Stimulated activated CD4-positive, alpha-beta T cell treated with anti-CD3 and anti-CD28 coated beads, Interleukin-4, amount 100 ng/mL, for 48 hours (primary cell): ENCODE measurements at regions not wholly inside any gene's neighbourhood (a gene's known extent, or its start where the extent isn't known, plus 50 kb on each side); places are given as distances from the start of the nearest gene placed in this dataset.

Experiments used
- DNase-seq, 2 donors: peaks; one replicate each; pipeline ENCODE4 v3.0.0-alpha.2; 2020; ENCODE audit warnings: low read depth in 2 of 2

GRCh38 chr13:85665286-85665685 is 133.9 kb downstream of the SLITRK6 start:
- no peak for DNase-seq

DNA sequence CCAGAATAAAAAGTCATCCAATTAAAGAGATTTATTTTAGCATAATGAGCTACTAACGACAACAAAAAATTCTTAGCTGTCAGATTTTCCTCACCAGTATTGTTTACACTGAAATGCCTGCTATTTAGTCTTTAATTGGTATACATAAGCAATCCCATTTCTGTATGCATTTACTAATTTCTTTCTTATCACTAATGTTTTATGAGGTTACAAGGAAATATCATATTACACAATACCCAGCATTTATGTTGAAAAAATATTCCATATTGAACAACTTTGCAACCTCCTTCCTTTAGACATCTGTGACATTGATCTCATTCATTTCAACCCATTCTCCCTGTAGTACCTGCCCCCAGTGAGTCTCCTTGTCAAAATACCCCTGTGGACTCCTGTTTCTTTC is 135.4 kb downstream of the SLITRK6 start:
- no peak for DNase-seq

DNA sequence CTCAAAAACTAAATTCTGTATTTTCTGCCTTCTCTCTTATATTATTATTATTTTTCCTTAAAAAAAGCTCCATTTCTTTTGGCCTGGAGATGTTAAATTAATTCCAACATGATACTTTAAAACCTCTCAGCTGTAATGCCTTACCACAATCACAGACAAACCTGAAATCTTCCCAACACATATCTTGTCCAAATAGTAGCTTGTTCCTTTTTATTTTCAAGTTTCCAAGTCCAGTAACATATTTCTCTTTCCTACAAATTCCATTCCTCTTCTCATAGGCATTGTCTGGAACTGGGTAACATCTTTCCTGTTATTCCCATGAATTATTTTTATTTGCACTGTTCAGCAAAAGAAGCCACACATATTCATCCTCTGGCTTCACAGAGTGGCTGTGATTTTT is 137.0 kb downstream of the SLITRK6 start:
- no peak for DNase-seq

GRCh38 chr13:85661675-85662074 is 137.5 kb downstream of the SLITRK6 start:
- DNase-seq: no peak

DNA sequence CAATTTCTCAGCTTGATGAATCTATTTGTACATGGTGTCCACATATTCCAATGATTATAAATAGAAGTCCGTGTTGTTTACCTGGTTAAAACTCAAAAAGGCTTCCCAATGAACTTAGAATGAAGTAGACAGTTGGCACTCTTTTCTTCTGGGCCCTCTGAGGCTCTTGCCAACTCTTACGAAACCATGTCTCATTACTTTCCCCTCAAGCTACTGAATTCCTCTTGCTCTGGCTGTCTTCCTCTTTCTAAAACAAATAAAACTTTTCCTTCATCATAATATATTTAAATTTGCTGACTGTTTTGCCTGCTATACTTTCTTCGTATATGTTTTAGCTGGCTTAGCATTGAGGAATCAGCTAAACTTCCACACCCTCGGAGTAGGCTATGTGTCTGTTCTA is 139.7 kb downstream of the SLITRK6 start:
- no peak for DNase-seq

- no peak for DNase-seq
Observed at GRCh38 chr13:85657942-85658341, 141.3 kb downstream of the SLITRK6 start.

DNA sequence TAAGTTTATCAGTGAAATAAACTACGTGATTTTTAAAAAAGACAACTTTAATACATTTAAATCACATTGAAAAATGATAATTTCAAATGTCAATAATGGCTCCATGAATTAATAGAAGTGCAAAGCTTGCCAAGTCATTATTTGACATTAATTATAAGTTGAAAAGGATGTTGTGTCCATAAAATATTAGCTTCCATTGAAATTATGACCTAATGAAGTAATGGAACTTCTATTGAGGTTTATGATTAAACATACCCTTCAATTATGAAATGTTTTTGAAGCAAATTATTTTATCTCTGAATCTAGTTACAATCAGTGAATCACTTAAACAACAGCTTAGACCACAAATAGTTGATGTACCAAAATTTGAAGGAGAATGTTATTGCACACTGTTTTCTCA is 144.2 kb downstream of the SLITRK6 start:
- DNase-seq: no peak

DNA sequence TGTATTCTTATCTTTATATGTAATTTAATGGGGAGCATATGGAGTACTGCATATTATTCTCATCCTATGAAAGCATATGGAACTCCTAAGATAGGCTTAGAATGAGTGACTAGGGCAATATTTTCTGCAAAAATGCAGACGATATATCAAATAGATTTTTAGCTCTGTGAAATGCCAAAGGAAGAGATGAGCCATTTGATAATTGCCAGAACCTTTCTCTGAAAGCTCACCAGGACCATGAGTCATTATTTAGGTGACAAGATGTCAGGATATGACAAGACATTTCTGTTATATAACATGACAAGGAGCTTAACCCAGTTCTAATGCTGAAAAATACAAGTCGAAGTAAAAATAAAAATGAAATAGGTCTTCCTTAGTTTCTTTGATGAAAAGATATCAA is 145.0 kb downstream of the SLITRK6 start:
- DNase-seq: no peak

DNA sequence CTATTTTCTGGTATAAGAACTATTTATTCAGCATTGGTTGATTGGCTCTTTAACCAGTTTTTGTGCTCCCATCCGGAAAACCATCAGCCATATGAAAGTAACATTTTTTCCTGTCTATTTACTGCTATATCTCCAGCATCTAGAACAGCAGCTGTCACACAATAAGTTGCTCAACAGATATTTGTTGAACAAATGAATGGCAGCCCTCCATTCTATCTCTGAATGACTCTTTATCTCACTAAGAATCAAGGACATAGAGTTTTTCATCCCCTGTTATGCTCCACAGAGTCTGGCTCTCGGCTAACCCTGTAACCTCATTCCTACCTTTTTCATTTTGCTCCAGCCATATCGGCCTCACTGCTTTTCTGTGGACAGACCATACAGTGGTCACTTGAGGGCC is 145.5 kb downstream of the SLITRK6 start:
- no peak for DNase-seq

GRCh38 chr13:85652491-85652890 is 146.7 kb downstream of the SLITRK6 start:
- DNase-seq: no peak

GRCh38 chr13:85651440-85651839 is 147.8 kb downstream of the SLITRK6 start:
- no peak for DNase-seq

GRCh38 chr13:85650613-85651012 is 148.6 kb downstream of the SLITRK6 start:
- DNase-seq: no peak

- no peak for DNase-seq
Observed at GRCh38 chr13:85640727-85641126, 158.5 kb downstream of the SLITRK6 start.

DNA sequence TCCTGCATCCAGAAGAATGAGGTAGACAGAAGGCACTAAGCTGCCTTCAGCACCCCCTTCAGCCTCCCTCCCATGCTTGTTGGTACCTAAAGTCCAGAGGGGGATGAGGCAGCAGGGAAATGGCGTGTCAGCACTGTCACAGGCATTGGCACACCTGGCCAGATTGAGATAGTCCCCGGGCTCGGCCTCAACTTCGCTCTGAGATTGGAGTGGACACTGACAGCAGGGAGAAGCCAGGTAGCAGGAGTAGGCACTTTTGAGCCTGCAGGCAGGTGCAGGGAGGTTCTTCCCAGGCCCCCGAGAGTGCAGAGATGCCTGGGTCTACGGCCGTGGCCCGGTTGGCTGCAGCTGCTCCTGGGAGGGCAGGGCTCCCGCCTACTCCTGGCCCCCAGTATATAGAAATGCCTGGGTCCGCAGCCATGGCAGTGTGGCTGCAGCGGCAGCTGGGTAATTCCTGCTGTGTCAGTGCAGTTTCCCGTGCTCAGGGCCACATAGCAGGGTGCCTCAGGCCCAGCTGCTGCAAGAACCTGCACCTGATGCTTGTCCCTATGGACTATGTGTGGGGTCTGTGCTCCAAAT is 160.3 kb downstream of the SLITRK6 start:
- no peak for DNase-seq

DNA sequence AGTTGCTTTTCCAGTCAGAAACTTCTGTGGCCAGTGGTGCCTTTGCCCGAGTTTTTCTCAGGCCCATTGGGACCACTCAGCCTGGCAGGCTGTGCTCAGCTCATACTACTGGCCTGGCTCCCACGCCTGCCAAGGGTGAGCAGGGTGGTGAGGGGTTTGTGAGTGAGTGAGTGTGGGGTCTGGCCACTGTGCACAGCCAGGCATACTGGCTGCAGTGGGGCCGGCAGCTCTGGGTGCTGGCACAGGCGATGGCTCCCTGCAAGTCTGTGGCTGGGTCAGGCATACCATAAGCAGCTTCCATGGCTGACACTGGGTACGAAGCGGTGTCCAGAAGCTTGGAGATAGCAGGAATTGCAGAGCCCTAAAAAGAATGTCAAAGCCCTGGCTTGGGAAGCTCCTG is 161.0 kb downstream of the SLITRK6 start:
- DNase-seq: no peak

DNA sequence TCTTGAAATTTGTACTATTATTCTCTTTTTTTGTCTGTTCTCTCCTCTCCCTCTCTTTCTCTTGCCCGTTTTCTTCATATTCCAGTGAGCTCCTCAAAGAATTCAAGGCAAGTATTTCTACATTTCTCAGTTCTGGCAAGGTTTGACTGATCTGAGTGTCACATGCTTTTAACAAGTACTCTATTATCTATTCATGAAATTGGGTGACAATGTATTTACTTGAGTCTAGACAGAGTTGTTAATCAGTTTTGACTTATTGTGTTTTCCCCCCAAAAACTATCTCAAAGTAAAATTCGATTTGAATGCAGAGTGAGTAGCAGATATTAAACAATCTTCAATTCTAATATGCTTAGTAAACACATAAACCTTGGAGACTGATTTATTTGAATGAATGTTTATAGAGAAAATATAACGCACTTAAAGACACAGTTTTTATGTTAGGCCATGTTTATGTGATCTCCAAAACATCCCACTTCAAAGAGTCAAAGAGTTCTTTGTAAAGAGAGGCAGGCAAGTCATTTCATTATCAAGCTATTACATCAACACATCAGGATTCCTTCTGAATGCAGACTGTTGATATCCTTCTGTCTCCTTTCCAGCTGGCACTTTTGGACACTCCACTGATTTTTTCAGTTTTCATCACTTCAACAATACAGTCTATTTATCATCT is 166.6 kb downstream of the SLITRK6 start:
- no peak for DNase-seq

- DNase-seq: no peak
Observed at GRCh38 chr13:85631801-85632200, 167.4 kb downstream of the SLITRK6 start.

GRCh38 chr13:85626603-85627002 is 172.6 kb downstream of the SLITRK6 start:
- DNase-seq: no peak

- DNase-seq: no peak
Observed at GRCh38 chr13:85619321-85619720, 179.9 kb downstream of the SLITRK6 start.

GRCh38 chr13:85618521-85618920 is 180.7 kb downstream of the SLITRK6 start:
- no peak for DNase-seq

DNA sequence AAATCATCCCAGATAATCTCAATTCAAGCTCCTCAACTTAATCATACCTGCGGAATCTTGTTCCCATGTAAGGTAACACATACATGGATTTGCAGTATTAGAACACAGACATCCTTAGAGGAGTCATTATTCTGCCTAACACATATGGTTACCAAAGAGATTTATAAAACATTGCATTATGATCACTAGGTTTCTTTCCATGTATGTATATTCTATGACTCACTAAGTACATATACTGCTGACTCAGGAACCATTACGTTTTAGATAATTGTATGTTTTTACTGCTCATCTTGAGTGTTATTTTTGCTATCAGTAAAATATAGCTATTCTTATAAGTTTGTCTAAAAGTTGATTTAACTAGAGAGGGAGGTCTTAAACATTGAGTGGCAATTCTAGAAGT is 182.9 kb downstream of the SLITRK6 start:
- DNase-seq: no peak

DNA sequence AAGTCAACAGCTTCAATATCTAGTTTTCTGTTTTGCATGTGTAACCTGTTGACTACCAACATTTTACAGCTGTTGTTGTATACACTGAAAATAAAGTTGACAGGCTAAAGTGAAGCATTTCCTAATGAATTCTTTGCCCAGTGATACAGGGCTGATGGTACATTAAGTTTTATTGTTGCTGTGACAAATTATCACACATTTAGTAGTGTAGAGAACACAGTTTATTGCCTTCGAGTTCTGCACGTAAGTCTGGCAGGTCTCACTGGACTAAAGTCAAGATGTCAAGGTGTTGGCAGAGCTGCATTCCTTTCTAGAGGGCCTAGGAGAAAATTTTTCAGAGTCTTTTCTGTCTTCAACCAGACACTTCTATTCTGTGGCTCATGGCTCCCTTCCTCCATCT is 184.2 kb downstream of the SLITRK6 start:
- DNase-seq: no peak

DNA sequence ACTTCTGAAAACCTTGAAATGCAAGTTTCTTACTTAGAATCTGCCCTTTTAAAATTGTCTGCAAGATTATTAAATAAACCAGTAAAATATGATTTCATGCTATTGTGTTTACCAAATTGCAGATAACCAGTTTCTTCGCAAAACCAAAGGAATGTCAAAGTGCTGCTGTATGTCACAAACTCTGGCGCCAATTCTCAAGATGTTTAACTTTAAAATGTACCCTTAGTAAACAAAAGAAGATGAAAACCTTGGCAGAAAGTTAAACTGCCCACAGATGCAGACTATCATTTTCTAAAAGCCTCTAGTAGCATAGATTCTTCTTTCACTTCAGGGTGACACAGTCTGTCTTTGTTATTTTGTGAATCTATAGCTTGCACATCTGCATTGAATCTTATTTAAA is 189.2 kb downstream of the SLITRK6 start:
- no peak for DNase-seq

DNA sequence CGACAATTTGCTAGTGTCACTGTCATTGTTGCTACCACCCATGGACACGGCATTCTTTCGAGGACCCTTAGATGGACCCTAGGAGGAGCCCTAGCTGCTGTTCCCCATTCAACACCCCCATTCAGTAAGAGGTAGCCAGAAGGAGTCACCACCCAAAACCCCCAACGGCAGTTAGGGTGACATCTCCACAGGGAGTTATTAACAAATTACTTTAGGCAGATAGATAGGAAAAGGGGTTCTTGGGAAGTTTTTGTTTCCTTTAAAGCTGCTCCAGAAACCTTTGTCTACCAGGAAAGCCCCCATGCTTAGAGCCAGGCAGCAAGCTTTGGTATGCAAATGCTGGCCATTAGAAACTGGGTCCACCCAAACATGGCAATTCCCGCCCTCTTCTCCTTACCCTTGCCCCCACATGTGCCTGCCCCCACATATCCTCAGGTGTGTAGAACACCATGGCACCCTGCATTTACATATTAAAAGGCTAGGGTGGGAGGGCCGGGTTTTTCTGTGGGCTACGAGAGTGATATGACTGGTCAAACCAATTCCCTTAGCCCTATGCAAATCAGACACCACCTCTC is 190.9 kb downstream of the SLITRK6 start:
- DNase-seq: no peak
